Naive B cell (primary cell): ENCODE measurements at regions not wholly inside any gene's neighbourhood (a gene's known extent, or its start where the extent isn't known, plus 50 kb on each side); places are given as distances from the start of the nearest gene placed in this dataset.
"Not testable (repeated sequence)": the region's sequence is repeated elsewhere in the genome, so short reads cannot be mapped to it uniquely, and the experiment has no call there.

Source experiments
- ATAC-seq, 2 donors: fragments of 150-1000 bp; cut with Tn5 transposase; 2 replicates each; pipeline ENCODE4 v1.10.0; 2021; ENCODE audit warnings: low read depth in 2 of 2, mild to moderate bottlenecking in 2 of 2, moderate library complexity in 2 of 2
- DNase-seq: peaks from one replicate; pipeline ENCODE4 v3.0.0; 2022
- H3K27ac Mint-ChIP-seq, 6 donors: one replicate each; pipeline ENCODE4 v1.8.0; 2020 to 2022; ENCODE audit warnings: mild to moderate bottlenecking in 6 of 6, mixed read lengths in 6 of 6, moderate library complexity in 5 of 6, inconsistent platforms in 2 of 6
- H3K27me3 Mint-ChIP-seq, 3 donors: one replicate each; pipeline ENCODE4 v1.8.0; 2021 to 2022; ENCODE audit warnings: mixed read lengths in 3 of 3, mild to moderate bottlenecking in 1 of 3
- H3K36me3 Mint-ChIP-seq, 2 donors: one replicate each; pipeline ENCODE4 v1.8.0; 2020 to 2022; ENCODE audit warnings: mixed read lengths in 2 of 2, inconsistent platforms in 1 of 2, mild to moderate bottlenecking in 1 of 2
- H3K4me1 Mint-ChIP-seq, 3 donors: one replicate each; pipeline ENCODE4 v1.8.0; 2020 to 2022; ENCODE audit warnings: mixed read lengths in 3 of 3, inconsistent platforms in 1 of 3, mild to moderate bottlenecking in 1 of 3, moderate library complexity in 1 of 3
- H3K4me3 Mint-ChIP-seq, 8 donors: one replicate each; pipeline ENCODE4 v1.8.0; 2020 to 2022; ENCODE audit warnings: mild to moderate bottlenecking in 8 of 8, mixed read lengths in 8 of 8, moderate library complexity in 8 of 8, inconsistent platforms in 2 of 8
- H3K9me3 Mint-ChIP-seq, 7 donors: one replicate each; pipeline ENCODE4 v1.8.0; 2020 to 2022; ENCODE audit warnings: mixed read lengths in 7 of 7, mild to moderate bottlenecking in 5 of 7, inconsistent platforms in 2 of 7, moderate library complexity in 1 of 7

DNA sequence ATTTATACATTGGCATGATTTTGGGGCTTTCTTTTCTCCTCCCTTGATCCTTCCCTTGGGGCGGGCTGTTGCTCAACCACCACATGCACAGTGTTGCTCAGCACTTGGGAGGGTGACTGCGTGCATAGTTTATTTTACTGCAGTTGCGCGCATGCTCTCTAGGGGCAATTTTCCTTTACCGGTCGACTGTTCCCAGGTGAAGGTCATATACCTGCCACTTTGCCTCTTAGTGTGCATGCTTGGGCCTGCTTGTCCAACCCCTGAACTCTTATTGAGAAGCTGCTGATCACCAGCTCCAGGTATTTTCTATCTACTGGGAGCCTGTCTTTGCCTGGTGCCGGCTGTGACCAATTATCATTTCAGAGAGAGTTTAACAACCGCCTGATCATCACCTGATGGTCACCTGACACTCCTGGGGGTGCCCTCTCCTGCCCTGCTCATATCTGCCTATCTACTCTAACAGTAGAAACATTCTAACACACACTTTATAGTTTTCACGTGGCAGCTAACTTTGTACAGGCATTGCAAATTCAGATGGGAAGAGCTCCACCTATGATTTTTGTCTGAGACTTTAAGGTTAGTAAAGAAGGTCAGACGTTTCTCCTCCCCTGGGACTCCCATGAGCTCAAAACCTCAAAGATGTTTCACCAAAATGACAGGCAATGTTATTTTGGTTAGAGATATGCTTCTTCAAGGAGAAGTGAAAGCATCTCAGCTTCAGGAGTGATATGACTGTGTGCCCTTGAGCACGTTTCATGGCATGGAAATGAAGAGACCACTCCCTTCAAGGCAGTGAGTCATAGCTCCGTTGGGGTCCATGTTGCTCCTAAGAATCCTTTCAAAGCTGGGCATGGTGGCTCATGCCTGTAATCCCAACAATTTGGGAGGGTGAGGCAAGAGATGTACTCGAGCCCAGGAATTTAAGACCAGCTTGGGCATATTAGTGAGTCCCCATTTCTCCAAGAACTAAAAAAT, 227.5 kb upstream of the MYLIP start:
- H3K4me3 Mint-ChIP-seq, result peak overlapping the region; percentile 23 to 84 (median 78)
- peak; percentile 87 for DNase-seq
- H3K36me3 Mint-ChIP-seq, result no peaks in the 10 kb centered on the region
- ATAC-seq, result peak; percentile 88 to 89
- H3K27ac Mint-ChIP-seq, result peak overlapping the region; percentile 98 to 100 (median 98)
- H3K27me3 Mint-ChIP-seq, result no peaks in the 10 kb centered on the region
- peaks cover 62 to 74% (median 67%) of the 10 kb centered on the region in 3 donors for H3K4me1 Mint-ChIP-seq
- no peaks in the 10 kb centered on the region for H3K9me3 Mint-ChIP-seq

DNA sequence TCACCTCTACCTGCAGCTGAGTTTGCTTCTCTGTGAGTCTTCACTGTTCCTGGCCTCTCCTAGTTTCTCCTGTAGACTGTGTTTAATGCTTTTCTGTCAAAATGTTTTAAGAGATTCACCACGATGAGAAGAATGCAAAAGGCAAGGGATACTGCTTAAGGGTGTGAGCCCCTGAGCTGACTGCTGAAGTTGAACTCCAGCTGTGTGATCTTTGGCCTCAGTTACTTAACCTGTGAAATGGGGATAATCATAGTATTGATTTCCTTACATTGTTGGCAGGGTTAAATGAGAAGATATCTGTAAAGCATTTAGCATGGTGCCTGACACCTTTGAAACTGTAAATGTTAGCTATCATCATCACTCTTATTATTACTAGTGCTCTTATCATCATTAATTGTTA, 230.2 kb upstream of the MYLIP start:
- DNase-seq (no peak), ATAC-seq (no peak)
- Mint-ChIP-seq H3K36me3 (no peaks in the 10 kb centered on the region), H3K4me1 (peaks cover 36 to 48% (median 42%) of the 10 kb centered on the region in 3 donors), H3K4me3 (peak overlapping the region in 1 of 8 donors; percentile 10), H3K27ac (peak overlapping the region in 3 of 6 donors; percentile 33 to 71 (median 38)), H3K27me3 (no peaks in the 10 kb centered on the region), H3K9me3 (no peaks in the 10 kb centered on the region)

DNA sequence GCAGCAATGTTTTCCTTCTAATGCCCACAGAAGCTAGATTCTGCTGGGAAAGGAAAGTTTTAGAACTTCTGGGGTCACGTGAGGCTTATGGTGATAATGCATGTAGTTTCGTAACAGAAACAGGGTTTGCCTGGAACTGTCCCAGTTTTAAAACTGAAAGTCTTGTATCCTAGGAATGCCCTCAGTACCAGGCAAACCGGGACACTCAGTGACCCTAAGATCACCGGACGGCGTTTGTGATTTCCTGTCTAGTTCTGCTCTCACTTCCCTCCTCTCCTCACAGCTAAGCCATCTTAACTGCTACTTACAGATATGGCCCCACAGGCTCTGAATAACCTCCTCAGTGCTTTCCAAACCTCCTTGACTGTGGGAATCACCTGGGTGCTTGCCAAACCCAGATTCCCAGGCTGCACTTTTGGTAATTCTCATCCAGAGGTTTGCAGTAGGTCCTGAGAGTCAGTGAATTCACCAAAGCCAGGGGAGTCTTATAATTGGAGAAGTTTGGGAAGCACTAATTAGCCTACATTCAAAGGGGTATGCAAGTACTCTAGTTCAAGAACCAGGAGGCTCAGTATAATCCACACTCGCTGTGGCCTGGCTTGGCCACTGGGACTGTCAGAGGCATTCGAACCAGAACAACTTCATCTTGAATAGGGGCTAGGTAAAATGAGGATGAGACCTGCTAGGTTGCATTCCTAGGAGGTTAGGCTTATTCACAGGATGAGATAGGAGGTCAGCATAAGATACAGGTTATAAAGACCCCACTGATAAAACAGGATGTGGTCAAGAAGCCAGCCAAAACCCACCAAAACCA, 231.6 kb upstream of the MYLIP start:
- ATAC-seq, result no peak
- H3K4me1 Mint-ChIP-seq, result peaks cover 28 to 39% (median 32%) of the 10 kb centered on the region in 3 donors
- peaks cover 0 to 10% (median 3%) of the 10 kb centered on the region in 7 donors for H3K9me3 Mint-ChIP-seq
- H3K27me3 Mint-ChIP-seq, result no peaks in the 10 kb centered on the region
- DNase-seq, result no peak
- H3K27ac Mint-ChIP-seq, result peak overlapping the region in 5 of 6 donors; percentile 60 to 94 (median 86)
- H3K4me3 Mint-ChIP-seq, result peak overlapping the region in 3 of 8 donors; percentile 48 to 59 (median 54)
- no peaks in the 10 kb centered on the region for H3K36me3 Mint-ChIP-seq

DNA sequence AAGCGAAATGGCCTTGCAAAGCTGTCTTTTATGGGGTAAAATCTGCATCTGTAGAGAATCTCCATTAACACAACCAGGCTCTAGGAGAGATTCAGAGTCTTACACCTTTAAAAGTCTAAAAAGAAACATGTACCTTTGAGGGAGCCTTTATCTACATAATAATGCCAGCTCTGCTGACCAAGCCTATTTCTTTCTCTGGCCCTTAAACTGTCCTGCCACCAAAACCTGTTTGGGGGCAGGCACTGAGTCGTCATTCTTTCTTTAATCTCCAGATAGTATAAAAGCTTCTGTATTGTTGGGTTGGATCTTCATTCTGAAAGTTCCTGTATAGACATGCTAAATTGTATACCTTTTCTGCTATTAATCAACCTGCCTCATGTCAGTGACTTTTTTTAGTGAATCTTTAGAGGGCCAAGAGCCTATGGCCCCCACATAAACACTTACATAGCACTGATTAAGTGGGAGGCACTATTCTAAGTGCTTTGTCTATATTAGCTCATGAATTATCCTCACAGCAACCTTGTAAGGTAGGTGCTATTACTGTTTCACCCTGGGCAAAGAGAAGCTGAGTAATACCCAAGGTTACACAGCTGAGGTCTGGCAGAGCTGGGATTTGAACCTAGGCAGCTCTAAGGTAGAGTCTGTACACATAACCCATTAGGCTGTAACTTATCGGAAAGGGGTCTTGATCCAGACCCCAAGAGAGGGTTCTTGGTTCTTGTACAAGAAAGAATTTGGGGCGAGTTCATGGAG, 232.3 kb upstream of the DTNBP1 start:
- Mint-ChIP-seq H3K27me3 (no peaks in the 10 kb centered on the region), H3K4me1 (peaks cover 11 to 19% (median 15%) of the 10 kb centered on the region in 3 donors), H3K9me3 (peaks cover 0 to 10% (median 3%) of the 10 kb centered on the region in 7 donors), H3K4me3 (no peak overlapping the region), H3K36me3 (no peaks in the 10 kb centered on the region), H3K27ac (peak overlapping the region in 1 of 6 donors; percentile 34)
- no peak for ATAC-seq
- DNase-seq, result no peak

DNA sequence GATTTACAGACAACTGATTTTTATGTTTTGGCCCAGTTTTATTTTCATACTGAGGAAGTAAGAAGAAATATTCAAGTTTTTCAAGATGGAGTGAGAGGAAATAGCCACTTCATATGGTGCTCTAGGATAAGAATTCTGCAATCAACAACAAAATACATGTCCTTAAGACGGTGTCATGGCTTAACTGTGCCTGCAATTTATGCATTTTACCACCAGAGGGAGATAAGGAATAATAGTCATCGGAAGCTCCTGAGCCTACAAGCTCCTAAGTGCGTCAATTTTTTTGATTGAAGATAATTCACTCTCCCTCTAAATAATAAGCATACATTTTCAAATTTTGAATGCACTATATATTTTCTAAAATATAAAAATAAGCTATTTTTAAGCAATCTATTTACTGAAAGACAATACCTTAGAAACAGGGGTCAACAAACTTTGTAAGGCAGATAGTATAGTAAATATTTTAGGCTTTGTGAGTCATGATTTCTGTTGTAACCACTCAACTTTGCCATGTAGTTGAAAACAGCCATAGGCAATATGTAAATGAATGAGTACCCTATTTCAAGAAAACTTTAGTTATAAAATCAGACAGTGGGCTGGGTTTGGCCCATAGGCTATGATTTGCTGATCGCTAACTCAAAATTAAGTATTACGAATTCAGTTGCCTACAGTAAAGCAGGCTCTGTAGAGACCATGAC, 230.9 kb upstream of the DTNBP1 start:
- Mint-ChIP-seq H3K4me1 (peaks cover 17 to 20% (median 17%) of the 10 kb centered on the region in 3 donors), H3K36me3 (no peaks in the 10 kb centered on the region), H3K27ac (no peak overlapping the region), H3K4me3 (no peak overlapping the region), H3K9me3 (peaks cover 0 to 10% (median 3%) of the 10 kb centered on the region in 7 donors), H3K27me3 (no peaks in the 10 kb centered on the region)
- DNase-seq (no peak), ATAC-seq (no peak)

DNA sequence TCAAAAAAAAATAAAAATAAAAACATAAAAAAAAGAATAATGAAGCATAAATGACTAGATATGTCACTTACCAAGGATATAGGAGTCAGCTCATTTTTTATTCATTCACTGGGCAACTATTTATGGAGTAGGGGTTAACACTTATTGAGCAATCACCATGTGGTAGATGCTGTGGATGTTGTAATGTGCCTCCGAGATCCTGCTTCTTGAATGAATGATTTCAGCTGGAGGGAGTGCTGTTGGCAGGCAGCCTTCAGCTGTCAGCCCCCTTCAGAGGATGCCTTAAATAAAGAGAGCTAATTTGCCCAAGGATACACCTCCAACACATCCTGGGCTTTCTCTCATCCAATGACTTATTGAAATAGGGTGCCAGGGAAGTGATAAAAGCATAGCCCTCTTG, 229.5 kb upstream of the DTNBP1 start:
- H3K9me3 Mint-ChIP-seq, result peaks cover 0 to 10% (median 3%) of the 10 kb centered on the region in 7 donors
- ATAC-seq, result no peak
- no peak for DNase-seq
- no peaks in the 10 kb centered on the region for H3K36me3 Mint-ChIP-seq
- H3K27me3 Mint-ChIP-seq, result no peaks in the 10 kb centered on the region
- peak overlapping the region in 1 of 8 donors; percentile 64 for H3K4me3 Mint-ChIP-seq
- H3K27ac Mint-ChIP-seq, result peak overlapping the region in 1 of 6 donors; percentile 28
- peaks cover 23 to 26% (median 24%) of the 10 kb centered on the region in 3 donors for H3K4me1 Mint-ChIP-seq

DNA sequence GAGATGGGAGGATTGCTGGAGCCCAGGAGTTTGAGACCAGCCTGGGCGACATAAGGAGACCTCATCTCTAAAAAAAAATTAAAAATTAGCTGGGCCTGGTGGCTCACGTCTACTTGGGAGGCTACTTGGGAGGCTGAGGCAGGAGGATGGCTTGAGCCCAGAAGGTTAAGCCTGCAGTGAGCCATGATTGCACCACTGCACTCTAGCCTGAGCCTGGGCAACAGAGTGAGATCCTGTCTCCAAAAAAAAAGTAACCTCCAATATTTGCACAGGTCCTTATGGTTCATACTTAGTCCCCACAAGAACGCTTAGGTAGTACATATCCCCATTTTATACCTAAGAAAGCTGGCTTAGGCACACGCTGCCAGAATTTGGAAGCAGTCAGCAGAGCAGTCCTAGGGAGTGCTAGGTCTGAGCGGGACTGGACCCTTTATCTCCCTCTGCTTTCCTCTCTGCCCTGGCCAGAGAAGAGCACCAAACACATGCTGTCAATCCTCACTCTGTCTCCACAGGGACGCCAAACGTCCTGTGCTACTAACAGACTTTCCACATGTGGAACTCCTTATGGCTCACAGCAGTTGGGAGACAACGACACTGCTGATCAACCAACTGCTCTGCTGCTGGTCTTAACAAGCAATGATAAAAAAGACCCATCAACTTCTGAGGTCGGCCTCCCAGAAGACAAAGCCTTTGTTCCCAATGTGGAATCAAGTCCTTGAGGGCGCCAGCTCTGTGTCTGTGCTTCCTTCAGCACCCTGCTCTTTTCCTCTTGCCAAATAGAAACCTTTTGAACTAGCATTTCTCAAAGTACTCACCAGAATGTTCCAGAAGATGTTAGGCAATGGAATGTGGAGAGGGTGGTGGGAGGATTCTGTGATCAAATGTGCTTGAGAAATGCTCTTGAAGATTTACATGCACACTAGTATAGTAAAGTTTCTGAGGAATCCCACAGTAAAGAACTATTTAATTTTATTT, 226.3 kb upstream of the DTNBP1 start:
- no peak for ATAC-seq
- DNase-seq, result no peak
- Mint-ChIP-seq H3K36me3 (peaks cover 0 to 5% of the 10 kb centered on the region in 2 donors), H3K4me3 (peak overlapping the region in 5 of 8 donors; percentile 43 to 90 (median 59)), H3K9me3 (peaks cover 0 to 10% (median 3%) of the 10 kb centered on the region in 7 donors), H3K27ac (peak overlapping the region in 5 of 6 donors; percentile 13 to 92 (median 56)), H3K4me1 (peaks cover 30 to 45% (median 37%) of the 10 kb centered on the region in 3 donors), H3K27me3 (no peaks in the 10 kb centered on the region)

DNA sequence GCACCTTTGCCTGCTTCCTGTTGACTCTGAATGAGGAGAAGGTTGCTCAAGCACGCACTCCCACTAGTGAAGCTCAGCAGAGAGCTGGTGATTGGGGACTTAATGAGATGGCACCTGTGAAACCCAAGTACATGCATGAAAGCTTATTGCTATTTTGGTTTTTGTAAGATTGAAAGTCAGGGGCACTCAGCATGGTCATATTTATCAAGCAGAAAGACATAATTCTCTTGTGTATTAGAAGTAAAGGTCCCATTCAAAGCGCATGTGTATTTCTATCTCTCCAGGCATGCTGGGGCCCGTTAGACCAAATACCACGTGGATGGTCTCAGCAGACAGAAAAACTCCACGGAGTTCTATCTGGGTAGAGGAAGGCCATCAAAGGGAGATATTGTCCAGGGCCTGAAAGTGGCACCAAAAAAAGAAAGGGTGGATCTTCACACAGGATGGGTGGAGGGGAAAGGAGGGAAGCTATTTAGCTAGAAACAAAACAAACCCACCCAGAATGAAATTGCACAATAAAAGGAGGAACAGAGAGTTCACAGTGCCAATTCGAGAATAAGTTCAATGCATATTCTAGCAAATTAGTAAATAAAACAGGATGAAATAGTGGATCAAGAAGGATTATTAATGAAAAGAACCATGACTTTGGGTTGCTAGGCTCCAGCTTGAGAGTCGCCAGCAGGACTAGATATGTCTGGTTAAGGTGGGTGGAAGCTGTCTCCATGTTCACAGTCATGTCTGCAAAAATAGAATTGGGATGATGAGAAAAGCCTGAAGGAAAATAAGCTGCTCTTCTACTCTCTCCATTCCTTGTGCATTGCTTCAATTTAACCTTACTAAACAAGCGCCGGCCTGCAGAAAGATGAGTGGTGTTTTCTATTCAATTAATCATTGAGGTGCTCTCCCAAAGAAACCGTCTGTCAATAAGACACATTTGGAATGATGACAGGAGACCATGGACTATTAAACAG, 224.9 kb upstream of the DTNBP1 start:
- H3K9me3 Mint-ChIP-seq, result peaks cover 0 to 3% (median 0%) of the 10 kb centered on the region in 7 donors
- peak; percentile 47 for DNase-seq
- ATAC-seq, result peak; percentile 73 to 80
- H3K36me3 Mint-ChIP-seq, result peaks cover 0 to 5% of the 10 kb centered on the region in 2 donors
- no peaks in the 10 kb centered on the region for H3K27me3 Mint-ChIP-seq
- peak overlapping the region; percentile 68 to 97 (median 82) for H3K27ac Mint-ChIP-seq
- peaks cover 30 to 45% (median 37%) of the 10 kb centered on the region in 3 donors for H3K4me1 Mint-ChIP-seq
- H3K4me3 Mint-ChIP-seq, result peak overlapping the region; percentile 7 to 90 (median 71)

DNA sequence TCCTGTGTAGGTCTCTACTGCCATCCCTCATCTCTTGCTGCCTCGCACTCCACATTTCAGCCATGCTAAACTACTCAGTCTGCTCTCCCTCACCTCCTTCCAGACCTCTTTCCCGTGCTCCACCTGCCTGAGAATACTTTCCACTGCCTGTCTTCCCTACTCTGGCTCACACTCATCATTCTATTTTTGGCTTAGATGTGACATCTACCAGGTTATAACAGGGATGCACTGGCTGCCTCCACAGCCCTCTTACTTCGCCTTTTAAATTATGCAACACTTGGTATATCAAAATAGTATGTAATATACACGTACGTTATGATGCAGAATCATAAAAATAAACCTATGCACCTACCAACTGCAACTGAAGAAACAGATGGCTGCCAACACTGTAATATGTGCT, 222.8 kb upstream of the DTNBP1 start:
- DNase-seq, result no peak
- no peak for ATAC-seq
- H3K9me3 Mint-ChIP-seq, result peaks cover 0 to 4% (median 2%) of the 10 kb centered on the region in 7 donors
- H3K4me1 Mint-ChIP-seq, result peaks cover 36 to 56% (median 48%) of the 10 kb centered on the region in 3 donors
- H3K27me3 Mint-ChIP-seq, result no peaks in the 10 kb centered on the region
- peaks cover 0 to 5% of the 10 kb centered on the region in 2 donors for H3K36me3 Mint-ChIP-seq
- H3K4me3 Mint-ChIP-seq, result peak overlapping the region in 1 of 8 donors; percentile 25
- H3K27ac Mint-ChIP-seq, result peak overlapping the region in 3 of 6 donors; percentile 2 to 91 (median 65)

DNA sequence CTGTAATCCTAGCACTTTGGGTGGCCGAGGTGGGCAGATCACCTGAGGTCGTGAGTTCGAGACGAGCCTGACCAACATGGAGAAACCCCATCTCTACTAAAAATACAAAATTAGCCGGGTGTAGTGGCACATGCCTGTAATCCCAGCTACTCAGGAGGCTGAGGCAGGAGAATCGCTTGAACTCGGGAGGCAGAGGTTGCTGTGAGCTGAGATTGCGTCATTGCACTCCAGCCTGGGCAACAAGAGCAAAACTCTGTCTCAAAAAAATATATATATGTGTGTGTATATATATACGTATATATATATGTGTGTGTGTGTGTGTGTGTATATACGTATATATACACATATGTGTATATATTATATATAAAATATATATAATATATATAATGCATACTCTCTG, 220.8 kb upstream of the DTNBP1 start:
- H3K4me3 Mint-ChIP-seq, DNase-seq, H3K27me3 Mint-ChIP-seq, H3K9me3 Mint-ChIP-seq, ATAC-seq, H3K36me3 Mint-ChIP-seq: not testable (repeated sequence)
- Mint-ChIP-seq H3K27ac (peak overlapping the region in 4 of 6 donors; percentile 44 to 88 (median 73)), H3K4me1 (peaks cover 43 to 68% (median 56%) of the 10 kb centered on the region in 3 donors)
